ENCODE measurements at regions not wholly inside any gene's neighbourhood (a gene's known extent, or its start where the extent isn't known, plus 50 kb on each side); places are given as distances from the start of the nearest gene placed in this dataset.

DNA sequence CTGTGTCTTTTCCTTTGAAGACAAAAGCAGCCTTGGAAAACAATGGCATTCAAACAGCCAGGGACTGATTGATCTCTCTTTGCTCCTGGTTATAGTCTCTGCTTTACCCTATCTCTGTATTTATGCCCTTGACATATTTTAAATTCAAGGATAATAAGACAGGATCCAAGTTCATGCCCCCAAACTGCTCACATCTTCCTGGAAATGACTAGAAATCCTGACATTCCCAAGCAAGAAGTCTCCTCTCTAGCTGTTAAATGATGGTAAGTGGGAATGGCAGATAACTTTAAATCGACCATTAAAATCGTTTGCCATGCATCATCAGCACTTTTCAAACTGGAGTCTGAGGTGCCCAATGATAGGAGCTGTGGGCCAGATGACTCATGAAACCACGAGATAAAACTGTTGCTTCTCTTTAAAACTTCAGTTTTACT lies 435.6 kb downstream of the FOXO1 start:
- TF ChIP-seq, protein P1, sequence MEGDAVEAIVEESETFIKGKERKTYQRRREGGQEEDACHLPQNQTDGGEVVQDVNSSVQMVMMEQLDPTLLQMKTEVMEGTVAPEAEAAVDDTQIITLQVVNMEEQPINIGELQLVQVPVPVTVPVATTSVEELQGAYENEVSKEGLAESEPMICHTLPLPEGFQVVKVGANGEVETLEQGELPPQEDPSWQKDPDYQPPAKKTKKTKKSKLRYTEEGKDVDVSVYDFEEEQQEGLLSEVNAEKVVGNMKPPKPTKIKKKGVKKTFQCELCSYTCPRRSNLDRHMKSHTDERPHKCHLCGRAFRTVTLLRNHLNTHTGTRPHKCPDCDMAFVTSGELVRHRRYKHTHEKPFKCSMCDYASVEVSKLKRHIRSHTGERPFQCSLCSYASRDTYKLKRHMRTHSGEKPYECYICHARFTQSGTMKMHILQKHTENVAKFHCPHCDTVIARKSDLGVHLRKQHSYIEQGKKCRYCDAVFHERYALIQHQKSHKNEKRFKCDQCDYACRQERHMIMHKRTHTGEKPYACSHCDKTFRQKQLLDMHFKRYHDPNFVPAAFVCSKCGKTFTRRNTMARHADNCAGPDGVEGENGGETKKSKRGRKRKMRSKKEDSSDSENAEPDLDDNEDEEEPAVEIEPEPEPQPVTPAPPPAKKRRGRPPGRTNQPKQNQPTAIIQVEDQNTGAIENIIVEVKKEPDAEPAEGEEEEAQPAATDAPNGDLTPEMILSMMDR (IDR thresholded peaks at IDR 0.05; ENCODE audit: insufficient read depth, low read length, poor library complexity, severe bottlenecking): no peak
- no peak for TF ChIP-seq EZH2phosphoT487 (conservative IDR thresholded peaks at IDR 0.05; ENCODE audit: low read length)

Data from SU-DHL-6 (cell line).